ENCODE measurements at regions not wholly inside any gene's neighbourhood (a gene's known extent, or its start where the extent isn't known, plus 50 kb on each side); places are given as distances from the start of the nearest gene placed in this dataset.

- TF ChIP-seq ZNF550 (CRISPR knock-in tag; IDR thresholded peaks at IDR 0.05; ENCODE audit: borderline replicate concordance): no peak
- no peak for TF ChIP-seq ZNF709 (CRISPR knock-in tag; IDR thresholded peaks at IDR 0.05)
- no peak for TF ChIP-seq ZNF230 (CRISPR knock-in tag; IDR thresholded peaks at IDR 0.05)
- TF ChIP-seq NBN (conservative IDR thresholded peaks at IDR 0.05): no peak
Observed at GRCh38 chr5:141762790-141763368, 80.8 kb upstream of the ARAP3 start (continued).

DNA sequence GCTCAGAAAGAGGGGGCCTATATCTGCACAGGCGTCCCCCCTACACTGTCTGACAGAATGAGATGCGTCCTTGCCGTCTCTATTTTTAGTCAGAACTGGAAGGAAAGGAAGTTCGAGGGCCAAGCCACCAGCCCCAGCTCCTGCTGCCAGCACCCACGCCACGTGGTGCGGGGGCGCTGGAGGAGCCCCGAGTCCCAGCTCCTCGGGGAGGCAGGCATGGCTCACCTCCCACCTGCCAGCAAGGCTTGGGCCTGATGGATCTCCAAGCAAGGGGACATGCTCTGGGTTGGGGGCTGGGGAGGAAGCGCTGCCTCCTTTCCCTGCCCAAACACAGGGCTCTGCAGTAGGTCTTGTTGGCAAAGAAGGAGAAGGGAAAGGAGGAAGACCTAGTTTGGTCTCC lies 80.3 kb upstream of the ARAP3 start:
- peaks cover 2 to 49% of the 10 kb centered on the region in 2 experiments; a peak in 3 of 5 replicates for H3K27me3 ChIP-seq (ENCODE audit: control insufficient read depth in 1 of 2, insufficient read depth in 2 of 2, low read length in 2 of 2)

More for the DNA sequence above, 80.3 kb upstream of the ARAP3 start:
- 50% methylated on average over 3 of the region's 11 CpGs for WGBS (ENCODE audit: low lambda C conversion rate)
- Histone ChIP-seq H3K27ac (ENCODE audit: extremely low read length, insufficient read depth, low read length) (no peak overlapping the region), H2AFZ (ENCODE audit: low read length) (no peak overlapping the region), H3K36me3 (replicated peaks in 1 of 2; ENCODE audit: control insufficient read depth in 1 of 2, insufficient read depth in 2 of 2, low read length in 2 of 2) (no peaks in the 10 kb centered on the region), H3K9me3 (ENCODE audit: low read length) (no peaks in the 10 kb centered on the region), H3K9ac (ENCODE audit: insufficient read depth, low read depth, low read length) (no peak overlapping the region), H3K4me3 (replicated peaks in 1 of 3; ENCODE audit: insufficient read depth in 1 of 3, low read depth in 2 of 3, low read length in 3 of 3) (no peak overlapping the region), H3K4me2 (ENCODE audit: low read depth, low read length) (no peak overlapping the region), H4K20me1 (ENCODE audit: insufficient read depth, low read length) (no peaks in the 10 kb centered on the region), H3K79me2 (ENCODE audit: insufficient read depth, low read length) (no peaks in the 10 kb centered on the region), H3K4me1 (ENCODE audit: insufficient read depth, low read length) (no peaks in the 10 kb centered on the region)
- intact Hi-C loops (cut with micrococcal nuclease; ENCODE audit: unreplicated experiment): no loop called here
- no peak for FAIRE-seq
- ChIA-PET POLR2A (no interaction called here), CTCF (ENCODE audit: low intra/inter-chr PET ratio, low total read pairs) (no interaction called here)
- in situ Hi-C loops (cut with HindIII; ENCODE audit: extremely low pct_ligation_motif_present, low pct_unique_long_range_greater_than_20kb): no loop called here
- DNase-seq (ENCODE audit: low spot score): no peak
- TF ChIP-seq, protein P1, sequence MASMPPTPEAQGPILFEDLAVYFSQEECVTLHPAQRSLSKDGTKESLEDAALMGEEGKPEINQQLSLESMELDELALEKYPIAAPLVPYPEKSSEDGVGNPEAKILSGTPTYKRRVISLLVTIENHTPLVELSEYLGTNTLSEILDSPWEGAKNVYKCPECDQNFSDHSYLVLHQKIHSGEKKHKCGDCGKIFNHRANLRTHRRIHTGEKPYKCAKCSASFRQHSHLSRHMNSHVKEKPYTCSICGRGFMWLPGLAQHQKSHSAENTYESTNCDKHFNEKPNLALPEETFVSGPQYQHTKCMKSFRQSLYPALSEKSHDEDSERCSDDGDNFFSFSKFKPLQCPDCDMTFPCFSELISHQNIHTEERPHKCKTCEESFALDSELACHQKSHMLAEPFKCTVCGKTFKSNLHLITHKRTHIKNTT (CRISPR knock-in tag; IDR thresholded peaks at IDR 0.05): no peak
- TF ChIP-seq ATAD3A (CRISPR knock-in tag; IDR thresholded peaks at IDR 0.05) (no peak), HNRNPLL (IDR thresholded peaks at IDR 0.05; ENCODE audit: low read depth, low read length, poor library complexity, severe bottlenecking) (no peak), FOXO1 (CRISPR knock-in tag; IDR thresholded peaks at IDR 0.05) (no peak)
- BruUV-seq (replicated peaks): no TSS peak
- no peak for ATAC-seq

All from HepG2 (cell line).